ENCODE measurements at regions not wholly inside any gene's neighbourhood (a gene's known extent, or its start where the extent isn't known, plus 50 kb on each side); places are given as distances from the start of the nearest gene placed in this dataset.
"Not testable (repeated sequence)": the region's sequence is repeated elsewhere in the genome, so short reads cannot be mapped to it uniquely, and the experiment has no call there.

GRCh38 chr15:69617144-69617543, 164.5 kb downstream of the RPLP1 start:
- not testable (repeated sequence) for TF ChIP-seq CTCF, POLR2A (IDR thresholded peaks at IDR 0.05)

Measured in thyroid gland (tissue), 4 donors.